HCT116 (cell line): ENCODE measurements at regions not wholly inside any gene's neighbourhood (a gene's known extent, or its start where the extent isn't known, plus 50 kb on each side); places are given as distances from the start of the nearest gene placed in this dataset.

ENCODE experiments used
- ATAC-seq: fragments of 200-7000 bp; cut with Tn5 transposase; 2 replicates; pipeline ENCODE4 v1.9.1; 2020; ENCODE audit warnings: mild to moderate bottlenecking, moderate library complexity
- BruUV-seq: library from RNA; stranded (reverse); fragments of 400-500 nt; replicated peaks from 2 replicates; lab custom pipeline; 2021; lab: Mats Ljungman, UMichigan
- CTCF ChIA-PET: fragments of 300-600 bp; sonication (Branson Sonifier 250); formaldehyde crosslinking; loops from one replicate; lab custom pipeline; 2021; ENCODE audit warnings: antibody characterized with exemption; lab: Charles Lee
- POLR2A ChIA-PET: fragments of 300-600, 350-600 bp; sonication (Branson Sonifier 250); formaldehyde crosslinking; loops from one replicate; lab custom pipeline; 2021; ENCODE audit warnings: antibody characterized with exemption; lab: Charles Lee
- RAD21 ChIA-PET, 2 experiments: fragments of 300-600 bp; sonication (Branson Sonifier 250); formaldehyde crosslinking; loops; one replicate each; lab custom pipeline; 2023; ENCODE audit warnings: low total read pairs in 2 of 2; ENCODE audit not compliant: uncharacterized antibody in 2 of 2, unreplicated experiment in 2 of 2, low non-redundant PET in 1 of 2; lab: Charles Lee
- DNase-seq: peaks from one replicate; pipeline ENCODE4 v3.0.0-alpha.2; 2010; ENCODE audit warnings: low read depth, low spot score
- H2AFZ ChIP-seq: fragments of 200-600 bp; shearing (Covaris generic), sonication (generic); 2 replicates; pipeline ENCODE4 v1.6.1; 2017; ENCODE audit warnings: low read depth, mixed run types, mixed read lengths, antibody characterized with exemption, low read length; ENCODE audit not compliant: poor library complexity, severe bottlenecking
- H3K27ac ChIP-seq: 2 replicates; pipeline ENCODE4 v1.5.1; 2012; ENCODE audit warnings: low read depth, low read length
- H3K27me3 ChIP-seq: fragments of 200-600 bp; sonication (generic); 2 replicates; pipeline ENCODE4 v1.6.1; 2016; ENCODE audit warnings: mixed run types, low read length, mixed read lengths; ENCODE audit not compliant: insufficient read depth
- H3K36me3 ChIP-seq, 2 experiments: fragments of 200-500 bp in 1 of 2; fragments of 200-600 bp in 1 of 2; sonication (Bioruptor generic) in 1 of 2; sonication (generic) in 1 of 2; 2 replicates each; pipeline versions ENCODE4 v1.5.1 to v1.6.1; 2014 to 2016; ENCODE audit warnings: low read length in 2 of 2, inconsistent platforms in 1 of 2, mixed read lengths in 1 of 2, mixed run types in 1 of 2; ENCODE audit not compliant: insufficient read depth in 2 of 2, control insufficient read depth in 1 of 2
- H3K4me1 ChIP-seq, 2 experiments: fragments of 200-600 bp in 1 of 2; sonication (generic) in 1 of 2; 2 replicates each; pipeline versions ENCODE4 v1.5.1 to v1.6.1; 2012 to 2017; ENCODE audit warnings: low read length in 2 of 2, inconsistent platforms in 1 of 2, mild to moderate bottlenecking in 1 of 2, mixed read lengths in 1 of 2, mixed run types in 1 of 2, moderate library complexity in 1 of 2; ENCODE audit not compliant: insufficient read depth in 2 of 2, control insufficient read depth in 1 of 2
- H3K4me2 ChIP-seq: fragments of 200-600 bp; sonication (generic); 2 replicates; pipeline ENCODE4 v1.6.1; 2017; ENCODE audit warnings: mixed run types, low read length, mixed read lengths
- H3K4me3 ChIP-seq, 2 experiments: fragments of 200-600 bp in 1 of 2; sonication (generic) in 1 of 2; replicated peaks in 1 of 2; 2 replicates each; pipeline ENCODE4 v1.5.1; 2011 to 2016; ENCODE audit warnings: low read length in 2 of 2, control low read depth in 1 of 2, low read depth in 1 of 2, mild to moderate bottlenecking in 1 of 2, mixed read lengths in 1 of 2, mixed run types in 1 of 2
- H3K79me2 ChIP-seq: fragments of 200-600 bp; sonication (generic); 2 replicates; pipeline ENCODE4 v1.6.1; 2017; ENCODE audit warnings: mild to moderate bottlenecking, mixed run types, low read length, moderate library complexity, mixed read lengths; ENCODE audit not compliant: insufficient read depth
- H3K9ac ChIP-seq: fragments of 200-600 bp; sonication (generic); 2 replicates; pipeline ENCODE4 v1.6.1; 2016; ENCODE audit warnings: low read length, mixed read lengths
- H3K9me2 ChIP-seq: fragments of 200-600 bp; sonication (generic), shearing (Covaris generic); 2 replicates; pipeline ENCODE4 v1.6.1; 2017; ENCODE audit warnings: mixed run types, mild to moderate bottlenecking, moderate library complexity; ENCODE audit not compliant: insufficient read depth
- H3K9me3 ChIP-seq, 2 experiments: fragments of 200-500 bp in 1 of 2; fragments of 200-600 bp in 1 of 2; sonication (Bioruptor generic) in 1 of 2; sonication (generic) in 1 of 2; 2 replicates each; pipeline ENCODE4 v1.6.1; 2014 to 2017; ENCODE audit warnings: low read length in 2 of 2, mixed read lengths in 2 of 2, inconsistent platforms in 1 of 2, low read depth in 1 of 2, mild to moderate bottlenecking in 1 of 2, mixed run types in 1 of 2, moderate library complexity in 1 of 2; ENCODE audit not compliant: control insufficient read depth in 1 of 2, insufficient read depth in 1 of 2
- H4K20me1 ChIP-seq: fragments of 200-600 bp; sonication (generic), shearing (Covaris generic); 2 replicates; pipeline ENCODE4 v1.6.1; 2017; ENCODE audit warnings: mixed run types, mild to moderate bottlenecking, moderate library complexity; ENCODE audit not compliant: insufficient read depth
- CEBPB ChIP-seq: IDR thresholded peaks from 2 replicates; pipeline ENCODE4 v1.6.1; 2012; ENCODE audit warnings: low read depth
- EGR1 ChIP-seq: IDR thresholded peaks from 2 replicates; pipeline ENCODE4 v1.6.1; 2012; ENCODE audit warnings: low read depth
- ELF1 ChIP-seq: IDR thresholded peaks from 2 replicates; pipeline ENCODE4 v1.6.1; 2012; ENCODE audit warnings: low read depth, borderline replicate concordance
- EZH2 ChIP-seq: fragments of 200-600 bp; sonication (generic); IDR thresholded peaks from 2 replicates; pipeline ENCODE4 v1.6.1; 2017; ENCODE audit warnings: antibody characterized with exemption, mixed run types
- FOSL1 ChIP-seq: IDR thresholded peaks from 2 replicates; pipeline ENCODE4 v1.6.1; 2012; ENCODE audit warnings: low read depth
- MAX ChIP-seq: IDR thresholded peaks from 2 replicates; pipeline ENCODE4 v1.6.1; 2012
- POLR2A ChIP-seq: IDR thresholded peaks from 2 replicates; pipeline ENCODE4 v1.7.0; 2011; ENCODE audit warnings: borderline replicate concordance; ENCODE audit not compliant: insufficient read depth, insufficient read length; ENCODE audit errors: extremely low read depth
- SRF ChIP-seq: IDR thresholded peaks from 2 replicates; pipeline ENCODE4 v1.6.1; 2012; ENCODE audit warnings: low read depth
- TCF7L2 ChIP-seq: IDR thresholded peaks from 2 replicates; pipeline ENCODE4 v1.7.0; 2011; ENCODE audit warnings: borderline replicate concordance, inconsistent platforms; ENCODE audit not compliant: insufficient read depth, insufficient read length; ENCODE audit errors: extremely low read depth
- ZBTB33 ChIP-seq: IDR thresholded peaks from 2 replicates; pipeline ENCODE4 v1.6.1; 2011; ENCODE audit warnings: mild to moderate bottlenecking, low read length, moderate library complexity; ENCODE audit not compliant: insufficient replicate concordance; ENCODE audit errors: extremely low read depth
- ZFX ChIP-seq: fragments of 450-650 bp; IDR thresholded peaks from 2 replicates; pipeline ENCODE4 v1.6.1; 2017
- ZNF274 ChIP-seq: fragments of 200-500 bp; sonication (Bioruptor generic); IDR thresholded peaks from 2 replicates; pipeline ENCODE4 v1.6.1; 2014; ENCODE audit warnings: mild to moderate bottlenecking, low read depth, low read length, inconsistent platforms
- intact Hi-C: fragments of 100-400 bp; cut with micrococcal nuclease; formaldehyde crosslinking; loops from 2 replicates; pipeline ENCODE4 v1.10.0; 2022
- TF ChIP-seq, protein P1 (sequence below), 3 experiments: fragments of 200-600 bp in 1 of 3; sonication (generic) in 1 of 3; IDR thresholded peaks in 2 of 3; conservative IDR thresholded peaks in 1 of 3; 2 replicates each; pipeline ENCODE4 v1.5.1; 2012 to 2017; ENCODE audit warnings: low read depth in 2 of 3, low read length in 2 of 3, antibody characterized with exemption in 1 of 3, borderline replicate concordance in 1 of 3, control low read depth in 1 of 3, mild to moderate bottlenecking in 1 of 3, mixed read lengths in 1 of 3, mixed run types in 1 of 3, moderate library complexity in 1 of 3; ENCODE audit not compliant: insufficient read depth in 1 of 3

GRCh38 chr4:176927664-176928063 is 134.9 kb upstream of the VEGFC start (continued):
- TF ChIP-seq ZBTB33: no peak
- no peak for TF ChIP-seq ZFX
- no peak for TF ChIP-seq POLR2A
- no peak for TF ChIP-seq EZH2
- TF ChIP-seq ELF1: no peak
- no peak for TF ChIP-seq TCF7L2
- TF ChIP-seq FOSL1: no peak

DNA sequence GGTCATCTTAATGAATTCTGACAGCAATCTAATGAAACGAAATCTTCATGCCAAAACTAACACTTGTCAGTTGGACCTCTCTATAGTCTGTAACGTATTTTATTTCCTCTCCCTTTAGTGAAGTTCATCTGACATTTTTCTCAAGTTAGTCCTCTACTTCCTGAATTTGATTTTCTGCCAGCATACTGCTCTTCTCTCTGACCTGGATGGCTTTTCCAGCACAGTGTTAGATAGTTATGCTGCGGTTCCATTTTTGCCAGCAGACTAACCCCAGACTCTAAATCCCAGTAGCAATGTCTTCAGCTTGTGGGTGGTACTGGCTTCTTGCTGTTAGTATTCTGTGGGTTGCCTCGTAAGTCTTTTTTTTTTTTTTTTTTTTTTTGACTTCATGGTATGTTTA is 146.7 kb upstream of the VEGFC start:
- intact Hi-C loops: no loop called here
- ChIA-PET CTCF (no interaction called here), RAD21 (no interaction called here), POLR2A (no interaction called here)
- H3K27me3 ChIP-seq: no peaks in the 10 kb centered on the region
- no peak for DNase-seq
- H3K79me2 ChIP-seq: no peaks in the 10 kb centered on the region
- H4K20me1 ChIP-seq: no peaks in the 10 kb centered on the region
- H3K4me1 ChIP-seq: no peaks in the 10 kb centered on the region
- H3K4me3 ChIP-seq: no peak overlapping the region
- no peak overlapping the region for H3K9ac ChIP-seq
- no peak overlapping the region for H3K4me2 ChIP-seq
- TF ChIP-seq MAX (no peak), FOSL1 (no peak), EZH2 (no peak), ZFX (no peak), CEBPB (no peak), ZNF274 (no peak), EGR1 (no peak), SRF (no peak), ZBTB33 (no peak), TCF7L2 (no peak)
- TF ChIP-seq, protein P1, sequence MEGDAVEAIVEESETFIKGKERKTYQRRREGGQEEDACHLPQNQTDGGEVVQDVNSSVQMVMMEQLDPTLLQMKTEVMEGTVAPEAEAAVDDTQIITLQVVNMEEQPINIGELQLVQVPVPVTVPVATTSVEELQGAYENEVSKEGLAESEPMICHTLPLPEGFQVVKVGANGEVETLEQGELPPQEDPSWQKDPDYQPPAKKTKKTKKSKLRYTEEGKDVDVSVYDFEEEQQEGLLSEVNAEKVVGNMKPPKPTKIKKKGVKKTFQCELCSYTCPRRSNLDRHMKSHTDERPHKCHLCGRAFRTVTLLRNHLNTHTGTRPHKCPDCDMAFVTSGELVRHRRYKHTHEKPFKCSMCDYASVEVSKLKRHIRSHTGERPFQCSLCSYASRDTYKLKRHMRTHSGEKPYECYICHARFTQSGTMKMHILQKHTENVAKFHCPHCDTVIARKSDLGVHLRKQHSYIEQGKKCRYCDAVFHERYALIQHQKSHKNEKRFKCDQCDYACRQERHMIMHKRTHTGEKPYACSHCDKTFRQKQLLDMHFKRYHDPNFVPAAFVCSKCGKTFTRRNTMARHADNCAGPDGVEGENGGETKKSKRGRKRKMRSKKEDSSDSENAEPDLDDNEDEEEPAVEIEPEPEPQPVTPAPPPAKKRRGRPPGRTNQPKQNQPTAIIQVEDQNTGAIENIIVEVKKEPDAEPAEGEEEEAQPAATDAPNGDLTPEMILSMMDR (IDR thresholded peaks at IDR 0.05 in 2 of 3, conservative IDR thresholded peaks at IDR 0.05 in 1 of 3; ENCODE audit: borderline replicate concordance in 1 of 3, insufficient read depth in 1 of 3, low read depth in 2 of 3, low read length in 2 of 3): no peak
- BruUV-seq: no TSS peak
- no peaks in the 10 kb centered on the region for H3K9me2 ChIP-seq
- H3K36me3 ChIP-seq: no peaks in the 10 kb centered on the region
- H3K27ac ChIP-seq: no peak overlapping the region
- no peak overlapping the region for H2AFZ ChIP-seq
- no peak for ATAC-seq
- no peaks in the 10 kb centered on the region for H3K9me3 ChIP-seq
